GM12878 (cell line): ENCODE measurements at regions not wholly inside any gene's neighbourhood (a gene's known extent, or its start where the extent isn't known, plus 50 kb on each side); places are given as distances from the start of the nearest gene placed in this dataset.

Experiments used
- ATAC-seq: fragments of 200-7000 bp; cut with Tn5 transposase; 3 replicates; pipeline ENCODE4 v1.9.1; 2020; ENCODE audit warnings: mild to moderate bottlenecking, moderate library complexity
- BruUV-seq: library from RNA; stranded (reverse); fragments of 400-500 nt; replicated peaks from 2 replicates; lab custom pipeline; 2021; lab: Mats Ljungman, UMichigan
- CTCF ChIA-PET: fragments of 300-600 bp; sonication (Branson Sonifier 250); formaldehyde crosslinking; extraction: SDS; loops from one replicate; lab custom pipeline; 2021; ENCODE audit warnings: inconsistent platforms; lab: Yijun Ruan, JAX
- POLR2A ChIA-PET: fragments of 350-600 bp; formaldehyde crosslinking; extraction: SDS; loops from one replicate; lab custom pipeline; 2021; ENCODE audit warnings: inconsistent platforms; lab: Charles Lee
- RAD21 ChIA-PET: fragments of 300-600 bp; sonication (Branson Sonifier 250); formaldehyde crosslinking; loops from one replicate; lab custom pipeline; 2023; ENCODE audit warnings: antibody characterized with exemption; ENCODE audit not compliant: unreplicated experiment; lab: Charles Lee
- SMC1A ChIA-PET: fragments of 300-600 bp; sonication (Branson Sonifier 250); formaldehyde crosslinking; loops from one replicate; lab custom pipeline; 2023; ENCODE audit not compliant: unreplicated experiment, uncharacterized antibody; lab: Charles Lee
- DNase-seq: peaks from one replicate; pipeline ENCODE4 v3.0.0-alpha.2; 2011; ENCODE audit warnings: low read depth, low spot score
- FAIRE-seq: peaks from 3 replicates; lab custom pipeline; 2011; peaks lifted over from hg19 to GRCh38; lab: Jason Lieb, UNC
- H2AFZ ChIP-seq: 2 replicates; pipeline ENCODE4 v1.6.0; 2011; ENCODE audit warnings: low read depth, low read length, control low read depth; ENCODE audit not compliant: control insufficient read depth
- H3K27ac ChIP-seq: 2 replicates; pipeline ENCODE4 v1.5.1; 2011; ENCODE audit warnings: control low read depth; ENCODE audit not compliant: control insufficient read depth, insufficient read depth
- H3K27me3 ChIP-seq, 2 experiments: replicated peaks in 1 of 2; 2 replicates each; pipeline versions ENCODE4 v1.6.0 to v1.6.1; 2011; ENCODE audit warnings: low read length in 1 of 2; ENCODE audit not compliant: control insufficient read depth in 2 of 2, insufficient read depth in 2 of 2
- H3K36me3 ChIP-seq, 2 experiments: 2 replicates each; pipeline ENCODE4 v1.5.1; 2011; ENCODE audit warnings: low read length in 1 of 2; ENCODE audit not compliant: control insufficient read depth in 2 of 2, insufficient read depth in 2 of 2
- H3K4me1 ChIP-seq: 2 replicates; pipeline ENCODE4 v1.6.1; 2011; ENCODE audit warnings: mild to moderate bottlenecking, low read length, moderate library complexity, mixed read lengths; ENCODE audit not compliant: control insufficient read depth, insufficient read depth
- H3K4me2 ChIP-seq: 2 replicates; pipeline ENCODE4 v1.6.0; 2011; ENCODE audit warnings: control low read depth; ENCODE audit not compliant: control insufficient read depth, insufficient read depth
- H3K4me3 ChIP-seq: fragments of 200-600 bp; sonication (generic); 2 replicates; pipeline ENCODE4 v1.5.1; 2016
- H3K79me2 ChIP-seq: 2 replicates; pipeline ENCODE4 v1.6.0; 2011; ENCODE audit warnings: low read length; ENCODE audit not compliant: control insufficient read depth, insufficient read depth
- H3K9ac ChIP-seq: 2 replicates; pipeline ENCODE4 v1.8.0; 2011; ENCODE audit warnings: low read length, control low read depth, mixed read lengths; ENCODE audit not compliant: control insufficient read depth, insufficient read depth
- H3K9me3 ChIP-seq: replicated peaks from 3 replicates; pipeline ENCODE4 v1.5.1; 2011; ENCODE audit warnings: mild to moderate bottlenecking, low read length; ENCODE audit not compliant: control insufficient read depth, insufficient read depth
- H4K20me1 ChIP-seq: 2 replicates; pipeline ENCODE4 v1.6.0; 2011; ENCODE audit not compliant: control insufficient read depth, insufficient read depth
- CBFB ChIP-seq: IDR thresholded peaks from 2 replicates; pipeline ENCODE4 v1.6.1; 2016; ENCODE audit warnings: antibody characterized with exemption, low read depth
- EZH2 ChIP-seq: IDR thresholded peaks from 2 replicates; pipeline ENCODE4 v1.6.1; 2012; ENCODE audit warnings: low read depth, mild to moderate bottlenecking, control low read depth, inconsistent platforms, low read length, borderline replicate concordance; ENCODE audit not compliant: control insufficient read depth
- FOS ChIP-seq: IDR thresholded peaks from 3 replicates; pipeline ENCODE4 v1.6.1; 2011; ENCODE audit warnings: borderline replicate concordance; ENCODE audit not compliant: insufficient read length; ENCODE audit errors: extremely low read depth
- FOXK2 ChIP-seq: fragments of 450-650 bp; IDR thresholded peaks from 2 replicates; pipeline ENCODE4 v1.6.1; 2017; ENCODE audit warnings: mild to moderate bottlenecking, moderate library complexity
- HDAC2 ChIP-seq: fragments of 200-600 bp; sonication (generic); IDR thresholded peaks from 2 replicates; pipeline ENCODE4 v1.6.1; 2017
- IKZF2 ChIP-seq, 2 experiments: fragments of 450-650 bp; IDR thresholded peaks; 2 replicates each; pipeline ENCODE4 v1.6.1; 2017; ENCODE audit warnings: mild to moderate bottlenecking in 2 of 2, moderate library complexity in 2 of 2
- JUND ChIP-seq: IDR thresholded peaks from 2 replicates; pipeline ENCODE4 v1.6.1; 2012; ENCODE audit warnings: low read depth, mild to moderate bottlenecking, low read length, improper control_type of control experiment, moderate library complexity
- NFXL1 ChIP-seq: fragments of 450-650 bp; IDR thresholded peaks from 2 replicates; pipeline ENCODE4 v1.6.1; 2017; ENCODE audit warnings: antibody characterized with exemption, mild to moderate bottlenecking, borderline replicate concordance
- NFYA ChIP-seq: IDR thresholded peaks from 2 replicates; pipeline ENCODE4 v1.6.1; 2011; ENCODE audit warnings: low read depth, mild to moderate bottlenecking, low read length, improper control_type of control experiment, borderline replicate concordance
- SMC3 ChIP-seq: IDR thresholded peaks from 2 replicates; pipeline ENCODE4 v1.6.1; 2011; ENCODE audit warnings: low read length, improper control_type of control experiment, borderline replicate concordance
- SPI1 ChIP-seq: IDR thresholded peaks from 2 replicates; pipeline ENCODE4 v1.6.1; 2011; ENCODE audit warnings: low read depth, mild to moderate bottlenecking, low read length, moderate library complexity, borderline replicate concordance; ENCODE audit not compliant: insufficient read depth
- SREBF1 ChIP-seq: IDR thresholded peaks from 2 replicates; pipeline ENCODE4 v1.6.1; 2012; ENCODE audit warnings: mild to moderate bottlenecking, low read length
- TARDBP ChIP-seq: IDR thresholded peaks from 2 replicates; pipeline ENCODE4 v1.6.1; 2016; ENCODE audit warnings: borderline replicate concordance
- YBX1 ChIP-seq: fragments of 450-650 bp; IDR thresholded peaks from 2 replicates; pipeline ENCODE4 v1.6.1; 2016; ENCODE audit warnings: antibody characterized with exemption
- YY1 ChIP-seq: IDR thresholded peaks from 2 replicates; pipeline ENCODE4 v1.6.1; 2011; ENCODE audit warnings: low read depth, mild to moderate bottlenecking, low read length
- ZNF207 ChIP-seq: fragments of 450-650 bp; IDR thresholded peaks from 2 replicates; pipeline ENCODE4 v1.6.1; 2014; ENCODE audit warnings: antibody characterized with exemption, mild to moderate bottlenecking, borderline replicate concordance
- WGBS: methylation state at CpG from one replicate; pipeline ENCODE4 v1.1.6; 2016; ENCODE audit warnings: low lambda C conversion rate; ENCODE audit not compliant: insufficient replicate concordance, insufficient coverage; ENCODE audit errors: missing lambda C conversion rate; 5-methylcytosine and 5-hydroxymethylcytosine counted together
- in situ Hi-C: fragments of 300-500 bp; cut with MboI; formaldehyde crosslinking; loops from 9 replicates; pipeline ENCODE4 v1.14.3; 2018; ENCODE audit warnings: mixed read lengths
- intact Hi-C: fragments of 100-400 bp; cut with micrococcal nuclease; formaldehyde crosslinking; loops from one replicate; pipeline ENCODE4 v1.14.2; 2022; ENCODE audit not compliant: unreplicated experiment
- TF ChIP-seq, protein P1 (sequence below): IDR thresholded peaks from 2 replicates; pipeline ENCODE4 v1.6.1; 2012; ENCODE audit warnings: low read depth, low read length, improper control_type of control experiment
- TF ChIP-seq, protein P2 (sequence below): IDR thresholded peaks from 2 replicates; pipeline ENCODE4 v1.6.1; 2012; ENCODE audit warnings: low read depth, low read length, improper control_type of control experiment
- TF ChIP-seq, protein P3 (sequence below): fragments of 450-650 bp; IDR thresholded peaks from 2 replicates; pipeline ENCODE4 v1.6.1; 2017; ENCODE audit warnings: borderline replicate concordance

DNA sequence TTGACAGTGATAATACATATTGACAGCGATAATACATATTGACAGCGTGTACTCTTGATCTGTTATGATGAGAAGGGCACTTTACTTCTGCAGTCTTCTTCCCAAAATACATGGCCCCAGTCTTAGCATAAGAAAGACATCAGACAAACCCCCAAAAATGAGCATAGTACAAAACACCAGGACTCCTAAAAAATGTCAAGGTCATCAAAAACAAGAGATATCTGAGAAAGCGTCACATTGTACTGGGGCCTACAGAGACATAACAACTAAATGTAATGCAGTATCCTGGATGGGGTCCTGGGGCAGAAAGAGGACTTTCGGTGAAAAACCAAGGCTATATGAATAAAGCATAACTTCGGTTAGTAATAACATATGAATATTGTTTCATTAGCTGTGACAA lies 731.5 kb upstream of the SGCG start:
- H2AFZ ChIP-seq, result no peak overlapping the region
- no peak overlapping the region for H3K27ac ChIP-seq
- intact Hi-C loops, result no loop called here
- no TSS peak for BruUV-seq
- no peak overlapping the region for H3K4me2 ChIP-seq
- no peak overlapping the region for H3K9ac ChIP-seq
- TF ChIP-seq NFYA (no peak), IKZF2 (IDR thresholded peaks at IDR 0.05) (no peak), FOS (no peak), TARDBP (no peak), SMC3 (no peak), SPI1 (no peak), ZNF207 (no peak), EZH2 (no peak), NFXL1 (no peak)
- no peaks in the 10 kb centered on the region for H4K20me1 ChIP-seq
- no peak overlapping the region for H3K4me3 ChIP-seq
- no peaks in the 10 kb centered on the region for H3K27me3 ChIP-seq
- DNase-seq (no peak), ATAC-seq (no peak), FAIRE-seq (no peak)
- ChIA-PET SMC1A (no interaction called here), POLR2A (no interaction called here), RAD21 (no interaction called here), CTCF (no interaction called here)
- WGBS, result 47% methylated on average over 5 of the region's 5 CpGs
- in situ Hi-C loops, result no loop called here
- no peaks in the 10 kb centered on the region for H3K36me3 ChIP-seq
- H3K4me1 ChIP-seq, result no peaks in the 10 kb centered on the region
- no peaks in the 10 kb centered on the region for H3K79me2 ChIP-seq
- no peaks in the 10 kb centered on the region for H3K9me3 ChIP-seq

DNA sequence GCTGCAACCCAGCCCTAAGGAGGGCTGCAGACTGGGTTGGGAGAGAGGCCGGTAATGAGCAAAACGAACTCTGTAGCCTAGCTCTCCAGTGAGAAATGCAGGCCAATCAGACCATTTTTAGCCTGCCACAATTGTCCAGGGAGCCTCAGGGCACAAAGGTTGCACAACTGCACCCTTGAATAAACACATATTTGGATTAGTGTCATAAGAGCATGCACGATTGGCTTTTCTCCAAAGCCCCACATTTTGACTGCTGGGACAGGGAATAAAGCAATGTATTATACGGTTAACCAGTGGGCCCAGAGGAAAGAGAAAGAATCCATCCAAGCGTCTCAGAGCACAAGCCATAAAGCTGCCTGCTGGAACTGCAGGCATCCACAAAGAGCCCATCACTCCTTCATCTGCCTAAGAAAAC lies 729.4 kb upstream of the SGCG start:
- Histone ChIP-seq H3K27me3 (no peaks in the 10 kb centered on the region), H3K79me2 (no peaks in the 10 kb centered on the region), H3K4me2 (no peak overlapping the region), H4K20me1 (no peaks in the 10 kb centered on the region), H3K4me1 (no peaks in the 10 kb centered on the region), H3K27ac (no peak overlapping the region), H2AFZ (no peak overlapping the region), H3K9me3 (no peaks in the 10 kb centered on the region; the same call in 2 of the 3 replicates), H3K36me3 (no peaks in the 10 kb centered on the region), H3K4me3 (no peak overlapping the region), H3K9ac (no peak overlapping the region)
- ATAC-seq, result no peak
- ChIA-PET RAD21 (no interaction called here), POLR2A (no interaction called here), SMC1A (no interaction called here), CTCF (no interaction called here)
- in situ Hi-C loops, result no loop called here
- no TSS peak for BruUV-seq
- WGBS, result 46% methylated on average over 5 of the region's 5 CpGs
- no peak for FAIRE-seq
- no peak for DNase-seq
- intact Hi-C loops, result no loop called here
- TF ChIP-seq CBFB (no peak), YBX1 (no peak), HDAC2 (no peak), YY1 (no peak), JUND (no peak), FOXK2 (no peak), ZNF207 (no peak), SREBF1 (no peak)
- TF ChIP-seq, protein P1, sequence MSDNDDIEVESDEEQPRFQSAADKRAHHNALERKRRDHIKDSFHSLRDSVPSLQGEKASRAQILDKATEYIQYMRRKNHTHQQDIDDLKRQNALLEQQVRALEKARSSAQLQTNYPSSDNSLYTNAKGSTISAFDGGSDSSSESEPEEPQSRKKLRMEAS, result no peak
- TF ChIP-seq, protein P2, sequence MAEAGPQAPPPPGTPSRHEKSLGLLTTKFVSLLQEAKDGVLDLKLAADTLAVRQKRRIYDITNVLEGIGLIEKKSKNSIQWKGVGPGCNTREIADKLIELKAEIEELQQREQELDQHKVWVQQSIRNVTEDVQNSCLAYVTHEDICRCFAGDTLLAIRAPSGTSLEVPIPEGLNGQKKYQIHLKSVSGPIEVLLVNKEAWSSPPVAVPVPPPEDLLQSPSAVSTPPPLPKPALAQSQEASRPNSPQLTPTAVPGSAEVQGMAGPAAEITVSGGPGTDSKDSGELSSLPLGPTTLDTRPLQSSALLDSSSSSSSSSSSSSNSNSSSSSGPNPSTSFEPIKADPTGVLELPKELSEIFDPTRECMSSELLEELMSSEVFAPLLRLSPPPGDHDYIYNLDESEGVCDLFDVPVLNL, result no peak
- TF ChIP-seq, protein P3, sequence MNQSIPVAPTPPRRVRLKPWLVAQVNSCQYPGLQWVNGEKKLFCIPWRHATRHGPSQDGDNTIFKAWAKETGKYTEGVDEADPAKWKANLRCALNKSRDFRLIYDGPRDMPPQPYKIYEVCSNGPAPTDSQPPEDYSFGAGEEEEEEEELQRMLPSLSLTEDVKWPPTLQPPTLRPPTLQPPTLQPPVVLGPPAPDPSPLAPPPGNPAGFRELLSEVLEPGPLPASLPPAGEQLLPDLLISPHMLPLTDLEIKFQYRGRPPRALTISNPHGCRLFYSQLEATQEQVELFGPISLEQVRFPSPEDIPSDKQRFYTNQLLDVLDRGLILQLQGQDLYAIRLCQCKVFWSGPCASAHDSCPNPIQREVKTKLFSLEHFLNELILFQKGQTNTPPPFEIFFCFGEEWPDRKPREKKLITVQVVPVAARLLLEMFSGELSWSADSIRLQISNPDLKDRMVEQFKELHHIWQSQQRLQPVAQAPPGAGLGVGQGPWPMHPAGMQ, result no peak
